ENCODE measurements at regions not wholly inside any gene's neighbourhood (a gene's known extent, or its start where the extent isn't known, plus 50 kb on each side); places are given as distances from the start of the nearest gene placed in this dataset.

DNA sequence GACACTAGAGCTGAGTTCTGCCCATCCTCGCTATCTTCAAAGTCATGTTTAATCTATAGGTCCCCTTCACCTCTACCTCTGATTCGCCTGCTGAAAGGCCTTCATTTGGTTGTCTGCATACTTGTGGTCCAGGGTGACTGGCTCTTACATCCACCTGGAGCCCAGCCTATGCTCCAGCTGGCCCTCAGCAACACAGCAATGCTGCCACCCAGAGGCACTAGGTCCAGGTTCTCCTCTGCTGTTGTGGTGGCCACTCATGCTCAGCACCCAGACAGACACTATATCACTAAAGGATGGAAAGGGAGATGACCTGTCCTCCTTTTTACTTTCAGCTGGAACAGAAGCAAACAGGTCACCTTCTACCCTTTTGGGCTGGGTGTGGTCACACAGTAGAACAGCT, 242.3 kb upstream of the HSFY2 start:
- no peak for DNase-seq (ENCODE audit: low read depth, low spot score)
- no peaks in the 10 kb centered on the region for H3K9me3 ChIP-seq (ENCODE audit: control insufficient read depth, insufficient read depth, low read depth, low read length)
- no peaks in the 10 kb centered on the region for H3K4me1 ChIP-seq (ENCODE audit: control insufficient read depth, insufficient read depth, low read length)
- CTCF ChIA-PET = no interaction called here
- POLR2A ChIA-PET = no interaction called here
- BruUV-seq (replicated peaks) = no TSS peak
- H3K4me3 ChIP-seq (ENCODE audit: low read depth in 2 of 2, low read length in 2 of 2) = no peak overlapping the region
- TF ChIP-seq SIN3A (IDR thresholded peaks at IDR 0.05; ENCODE audit: borderline replicate concordance, insufficient read depth, low read depth, low read length) = no peak
- no peak for TF ChIP-seq CTCF (IDR thresholded peaks at IDR 0.05)
- TF ChIP-seq POLR2AphosphoS5 (IDR thresholded peaks at IDR 0.05; ENCODE audit: low read depth, low read length) = no peak
- TF ChIP-seq REST (IDR thresholded peaks at IDR 0.05; ENCODE audit: insufficient read depth in 1 of 2, low read depth in 2 of 2, low read length in 1 of 2) = no peak
- no peak for TF ChIP-seq TCF7L2 (IDR thresholded peaks at IDR 0.05; ENCODE audit: low read depth, low read length)
- no peak overlapping the region for H3K27ac ChIP-seq (ENCODE audit: low read length)
- H3K27me3 ChIP-seq (ENCODE audit: control insufficient read depth, insufficient read depth, low read length) = no peaks in the 10 kb centered on the region
- H3K36me3 ChIP-seq (ENCODE audit: control insufficient read depth, insufficient read depth, low read length) = no peaks in the 10 kb centered on the region
- no peak for ATAC-seq
- intact Hi-C loops (cut with micrococcal nuclease; ENCODE audit: unreplicated experiment) = no loop called here
- in situ Hi-C loops (cut with HindIII; ENCODE audit: low pct_unique_long_range_greater_than_20kb, low sequenced_read_pairs) = no loop called here

- H3K4me3 ChIP-seq (ENCODE audit: low read depth in 2 of 2, low read length in 2 of 2) = no peak overlapping the region
- ChIA-PET POLR2A (no interaction called here), CTCF (no interaction called here)
- no peak for TF ChIP-seq TCF7L2 (IDR thresholded peaks at IDR 0.05; ENCODE audit: low read depth, low read length)
- TF ChIP-seq REST (IDR thresholded peaks at IDR 0.05; ENCODE audit: insufficient read depth in 1 of 2, low read depth in 2 of 2, low read length in 1 of 2) = no peak
- TF ChIP-seq SIN3A (IDR thresholded peaks at IDR 0.05; ENCODE audit: borderline replicate concordance, insufficient read depth, low read depth, low read length) = no peak
- TF ChIP-seq CTCF (IDR thresholded peaks at IDR 0.05) = no peak
- no peak for TF ChIP-seq POLR2AphosphoS5 (IDR thresholded peaks at IDR 0.05; ENCODE audit: low read depth, low read length)
- H3K27ac ChIP-seq (ENCODE audit: low read length) = no peak overlapping the region
- DNase-seq (ENCODE audit: low read depth, low spot score) (no peak), ATAC-seq (no peak)
- no peaks in the 10 kb centered on the region for H3K36me3 ChIP-seq (ENCODE audit: control insufficient read depth, insufficient read depth, low read length)
- in situ Hi-C loops (cut with HindIII; ENCODE audit: low pct_unique_long_range_greater_than_20kb, low sequenced_read_pairs) = no loop called here
- no peaks in the 10 kb centered on the region for H3K27me3 ChIP-seq (ENCODE audit: control insufficient read depth, insufficient read depth, low read length)
- H3K4me1 ChIP-seq (ENCODE audit: control insufficient read depth, insufficient read depth, low read length) = no peaks in the 10 kb centered on the region
- intact Hi-C loops (cut with micrococcal nuclease; ENCODE audit: unreplicated experiment) = no loop called here
- no TSS peak for BruUV-seq (replicated peaks)
- no peaks in the 10 kb centered on the region for H3K9me3 ChIP-seq (ENCODE audit: control insufficient read depth, insufficient read depth, low read depth, low read length)
Observed at GRCh38 chrY:19015213-19015612, 241.7 kb upstream of the HSFY2 start.
